Epithelial cell of prostate (primary cell): ENCODE measurements at regions not wholly inside any gene's neighbourhood (a gene's known extent, or its start where the extent isn't known, plus 50 kb on each side); places are given as distances from the start of the nearest gene placed in this dataset.

Experiments used
- DNase-seq: peaks from one replicate; pipeline ENCODE4 v3.0.0-alpha.2; 2011; ENCODE audit warnings: low read depth, low spot score
- H3K27ac ChIP-seq: fragments of 450-650 bp; 2 replicates; pipeline ENCODE4 v1.5.1; 2017; ENCODE audit warnings: mild to moderate bottlenecking

DNA sequence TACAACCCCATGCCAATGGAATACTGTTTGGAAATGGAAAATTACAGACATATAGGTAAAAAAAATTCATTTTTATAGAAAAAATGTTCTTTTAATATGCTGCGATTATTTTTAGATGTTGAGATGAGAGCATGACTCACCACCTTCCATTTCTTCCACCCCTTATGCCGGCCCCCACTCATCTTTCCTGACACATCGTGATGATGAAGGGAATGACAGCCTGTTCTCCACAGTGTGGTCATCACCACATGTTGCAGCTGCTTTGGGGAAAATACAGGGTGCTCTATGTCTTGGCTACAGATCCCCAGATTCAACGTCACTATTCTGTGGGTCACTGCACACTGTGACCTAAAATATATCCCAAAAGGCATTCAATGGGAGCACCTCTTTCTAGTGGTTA lies 916.2 kb downstream of the METTL15 start:
- H3K27ac ChIP-seq = peak overlapping the region; percentile 53
- DNase-seq = no peak

DNA sequence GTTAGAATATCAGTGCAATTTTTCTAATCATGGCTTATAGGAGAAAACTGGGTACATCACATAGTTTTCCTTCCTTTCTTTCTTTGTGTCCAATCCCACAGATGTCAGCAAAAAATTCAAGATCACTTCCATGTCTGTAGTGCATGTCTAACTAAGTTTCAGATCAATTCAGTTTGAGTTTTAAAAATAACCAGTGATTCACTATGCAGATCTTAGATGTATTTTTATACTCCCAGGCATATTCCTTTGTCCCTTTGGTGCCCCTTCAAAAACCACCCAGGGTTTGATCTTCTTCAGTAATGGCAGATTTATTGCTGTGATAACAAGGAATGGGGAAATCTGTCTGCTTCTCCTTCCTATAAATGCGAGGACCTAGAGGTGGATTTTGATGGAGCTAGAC lies 915.6 kb downstream of the METTL15 start:
- no peak overlapping the region for H3K27ac ChIP-seq
- DNase-seq = no peak

DNA sequence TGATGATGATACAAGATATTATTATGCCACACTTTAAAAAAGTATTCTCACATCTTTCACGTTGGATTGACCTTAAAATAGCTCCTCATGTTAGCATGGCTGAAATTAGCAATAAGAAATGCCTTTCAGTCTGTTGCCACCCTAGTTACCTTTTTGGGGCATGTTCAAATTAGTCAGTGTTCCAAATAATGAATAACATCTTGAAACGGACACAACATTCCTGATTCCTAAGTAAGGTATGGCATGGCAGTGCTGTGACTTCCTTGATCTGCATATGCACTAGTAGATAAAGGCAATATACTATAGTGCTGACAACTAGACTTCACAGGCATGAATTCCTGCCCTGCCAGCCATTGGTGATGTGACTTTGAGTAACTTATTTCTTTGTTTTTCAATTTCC lies 914.5 kb downstream of the METTL15 start:
- peak overlapping the region; percentile 19 for H3K27ac ChIP-seq
- no peak for DNase-seq

DNA sequence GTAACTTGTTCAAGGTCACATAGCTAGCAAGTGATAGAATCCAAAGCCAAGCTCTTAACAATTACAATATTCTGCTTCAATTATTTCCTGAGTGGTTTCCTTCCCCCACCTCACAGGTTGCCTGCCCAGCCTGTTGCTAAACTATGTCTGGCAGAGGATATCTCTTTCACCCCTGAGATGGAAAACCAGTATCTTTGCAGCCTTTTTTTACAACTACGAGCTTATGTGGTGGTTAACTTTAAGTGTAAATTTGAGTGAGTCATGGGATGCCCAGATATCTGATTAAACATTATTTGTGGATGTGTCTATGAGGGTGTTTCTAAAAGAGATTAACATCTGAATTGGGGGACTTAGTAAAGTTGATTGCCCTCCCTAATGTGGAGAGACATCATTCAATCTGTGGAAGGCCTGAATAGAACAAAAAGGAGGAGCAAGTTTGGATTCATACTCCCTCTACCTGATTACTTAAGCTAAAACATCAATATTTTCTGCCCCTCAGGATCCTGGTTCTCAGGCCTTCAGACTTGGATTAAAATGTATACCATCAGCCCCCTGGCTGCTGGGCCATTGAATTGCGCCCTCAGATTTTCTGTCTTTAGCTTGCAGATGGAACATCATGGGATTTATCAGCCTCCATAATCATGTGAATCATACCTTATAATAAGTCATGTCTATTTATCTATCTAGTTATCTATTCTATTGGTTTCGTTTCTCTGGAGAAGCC lies 911.9 kb downstream of the METTL15 start:
- H3K27ac ChIP-seq = no peak overlapping the region
- DNase-seq = no peak

DNA sequence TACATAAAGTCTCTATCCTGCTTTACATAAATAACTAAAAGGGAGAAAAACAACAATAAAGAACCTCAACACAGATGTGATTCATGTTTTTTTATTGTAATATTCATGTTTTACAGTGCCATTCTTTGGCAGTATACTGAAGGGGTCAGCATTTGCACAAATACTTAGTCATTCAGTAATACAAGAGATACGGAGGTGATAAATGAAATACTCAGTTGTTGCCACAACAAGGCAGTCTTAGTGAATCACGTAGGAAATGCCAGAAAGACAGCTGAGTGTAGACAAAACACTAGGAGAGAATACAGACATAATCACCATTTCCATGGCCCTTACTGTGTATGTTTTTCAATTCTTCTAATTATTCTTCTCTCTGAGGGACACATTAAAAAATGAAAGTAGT lies 910.4 kb downstream of the METTL15 start:
- peak overlapping the region; percentile 47 for H3K27ac ChIP-seq
- DNase-seq = peak; percentile 33

DNA sequence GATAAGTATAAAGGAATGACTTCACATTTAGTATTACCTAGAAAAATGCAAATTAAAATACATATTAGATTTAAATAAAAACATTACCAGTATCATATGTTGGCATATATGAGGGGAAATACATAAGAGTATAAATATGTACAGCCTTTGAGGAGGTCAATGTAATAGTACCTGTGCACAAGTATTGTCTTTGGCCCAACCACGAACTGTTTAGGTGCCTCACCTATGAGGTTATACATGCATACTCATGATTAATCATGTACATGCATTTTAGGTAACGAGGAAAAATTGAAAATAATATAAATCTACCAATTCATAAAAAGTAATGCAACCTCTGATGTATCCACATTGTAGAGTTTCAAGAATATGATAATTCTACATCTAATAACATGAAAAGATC lies 909.8 kb downstream of the METTL15 start:
- DNase-seq = no peak
- peak overlapping the region; percentile 47 for H3K27ac ChIP-seq

DNA sequence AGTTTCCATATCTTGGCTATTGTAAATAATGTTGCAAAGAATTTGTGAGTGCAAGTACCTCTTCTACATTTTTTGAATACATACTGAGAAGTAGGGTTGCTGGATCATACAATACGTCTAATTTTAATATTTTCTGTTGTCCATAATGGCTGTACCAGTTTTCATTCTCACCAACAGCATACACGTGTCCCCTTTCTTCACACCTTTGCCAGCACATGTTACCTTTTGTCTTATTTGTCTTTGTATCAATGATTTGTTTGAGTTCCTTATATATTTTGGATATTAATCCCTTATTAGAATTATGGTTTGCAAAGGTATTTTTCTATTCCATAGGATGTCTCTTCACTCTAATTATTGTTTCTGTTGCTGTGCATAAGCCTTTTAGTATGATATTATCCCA lies 904.3 kb downstream of the METTL15 start:
- DNase-seq = no peak
- H3K27ac ChIP-seq = no peak overlapping the region

DNA sequence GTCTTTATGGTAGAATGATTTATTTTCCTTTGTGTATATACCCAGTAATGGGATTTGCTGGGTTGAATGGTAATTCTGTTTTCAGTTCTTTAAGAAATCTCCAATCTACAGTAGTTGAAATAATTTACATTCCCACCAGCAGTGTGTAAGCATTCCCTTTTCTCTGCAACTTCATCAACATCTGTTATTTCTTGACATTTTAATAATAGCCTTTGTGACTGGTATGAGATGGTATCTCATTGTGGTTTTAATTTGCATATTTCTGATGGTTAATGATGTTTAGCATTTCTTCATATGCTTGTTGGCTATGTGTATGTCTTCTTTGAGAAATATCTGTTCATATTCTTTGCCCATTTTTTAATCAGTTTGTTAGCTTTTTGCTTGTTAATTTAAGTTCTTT lies 901.2 kb downstream of the METTL15 start:
- no peak for DNase-seq
- H3K27ac ChIP-seq = no peak overlapping the region

DNA sequence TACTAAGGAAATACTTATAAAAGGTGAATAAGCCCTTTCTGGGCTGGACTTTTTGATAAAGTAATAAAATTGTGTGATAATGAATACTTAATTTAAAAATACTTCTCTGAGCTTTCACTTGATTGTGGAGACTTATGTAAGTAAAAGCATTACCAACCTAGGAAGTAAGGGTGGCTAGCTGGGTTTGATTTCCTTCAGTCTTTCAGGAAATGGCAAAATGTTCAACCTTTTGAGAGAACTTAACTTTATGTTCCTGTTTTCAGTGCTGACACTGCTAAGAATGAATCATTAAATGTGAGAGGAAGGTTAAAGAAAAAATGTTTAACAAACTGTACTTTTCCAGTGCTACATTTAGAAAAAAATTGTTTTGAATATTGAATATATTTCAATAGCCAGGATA lies 900.3 kb downstream of the METTL15 start:
- DNase-seq = no peak
- H3K27ac ChIP-seq = no peak overlapping the region

DNA sequence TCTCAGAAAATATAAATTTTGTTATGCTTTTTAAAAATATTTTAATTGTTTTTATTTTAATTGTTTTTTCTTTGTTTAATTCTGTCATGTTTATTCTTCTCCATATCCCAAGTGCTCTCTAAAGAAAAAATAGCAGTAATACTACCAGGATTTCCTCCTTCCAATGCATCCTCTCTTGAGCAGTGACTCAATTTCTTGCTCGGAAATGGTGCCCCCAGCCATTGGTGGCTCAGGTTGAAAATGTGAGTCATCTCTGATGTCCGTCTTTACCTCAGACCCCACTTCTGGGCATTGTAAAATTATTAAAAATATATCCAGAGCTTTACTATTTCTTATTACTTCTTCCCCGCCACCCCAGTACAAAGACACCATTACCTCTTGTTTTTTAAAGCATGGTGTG lies 898.5 kb downstream of the METTL15 start:
- no peak for DNase-seq
- H3K27ac ChIP-seq = no peak overlapping the region

DNA sequence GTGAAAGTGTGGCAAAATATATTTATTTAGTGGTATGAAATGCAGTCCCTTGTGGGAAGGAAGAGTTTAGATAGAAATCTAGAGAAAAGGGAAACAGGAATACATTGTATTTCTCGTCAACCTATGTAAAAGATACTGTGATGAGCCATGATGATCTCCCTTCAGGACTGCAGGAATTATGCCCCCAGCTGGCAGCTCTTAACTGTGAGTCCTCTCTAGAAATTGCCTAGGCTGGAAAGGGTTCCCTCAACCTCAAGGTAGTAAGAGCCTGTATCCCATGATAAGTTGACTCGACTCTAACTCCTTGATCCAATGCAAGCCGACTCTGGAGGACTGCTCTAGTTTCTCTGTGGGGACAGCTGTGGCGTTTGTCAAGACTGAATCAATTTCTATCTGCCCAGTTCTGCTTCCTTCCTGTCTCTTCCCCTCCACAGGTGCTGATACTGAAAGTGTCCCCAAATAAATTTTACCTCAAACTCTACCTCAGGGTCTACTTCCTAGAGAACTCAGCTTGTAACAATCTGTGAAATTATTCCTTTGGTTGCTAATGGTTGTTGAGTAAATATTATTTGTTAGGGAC lies 897.3 kb downstream of the METTL15 start:
- no peak for DNase-seq
- no peak overlapping the region for H3K27ac ChIP-seq

DNA sequence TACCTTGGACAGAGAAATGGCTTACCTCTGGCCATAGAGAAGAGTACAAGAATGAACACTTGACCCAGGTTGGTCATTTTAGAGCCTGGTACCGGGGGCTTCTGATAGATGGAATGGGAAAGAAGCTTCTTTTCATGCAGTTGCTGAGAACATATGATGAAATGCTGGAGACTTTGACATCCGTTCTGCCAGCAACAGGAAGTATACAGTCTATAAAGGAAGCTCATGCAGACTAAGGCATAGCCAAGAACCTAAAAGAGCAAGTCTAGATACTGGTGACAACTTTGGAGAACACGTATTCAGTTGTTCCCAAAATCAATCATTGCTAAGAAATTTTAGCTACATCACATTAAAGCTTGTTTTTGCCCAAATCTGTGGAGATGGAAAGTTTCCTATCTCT lies 894.6 kb downstream of the METTL15 start:
- H3K27ac ChIP-seq = no peak overlapping the region
- no peak for DNase-seq

DNA sequence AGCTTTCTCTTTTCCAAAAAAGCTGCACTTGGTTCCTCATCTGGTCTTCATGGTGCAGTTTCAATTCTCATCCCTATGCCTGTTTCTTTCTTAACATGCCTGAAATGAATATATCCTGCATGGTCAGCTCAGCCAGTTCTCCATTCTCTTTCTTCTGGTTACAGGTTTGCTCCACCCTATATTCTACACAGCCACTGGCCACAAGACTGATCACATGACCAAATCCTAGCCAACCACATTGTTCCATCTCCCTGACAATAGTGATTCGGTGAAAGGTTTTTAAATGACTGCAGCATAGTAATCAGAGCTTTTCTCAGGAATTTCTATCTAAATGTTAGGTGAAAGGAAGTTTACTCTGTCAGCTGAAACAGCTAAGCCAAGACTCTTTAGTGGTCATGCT lies 891.4 kb downstream of the METTL15 start:
- no peak for DNase-seq
- no peak overlapping the region for H3K27ac ChIP-seq

DNA sequence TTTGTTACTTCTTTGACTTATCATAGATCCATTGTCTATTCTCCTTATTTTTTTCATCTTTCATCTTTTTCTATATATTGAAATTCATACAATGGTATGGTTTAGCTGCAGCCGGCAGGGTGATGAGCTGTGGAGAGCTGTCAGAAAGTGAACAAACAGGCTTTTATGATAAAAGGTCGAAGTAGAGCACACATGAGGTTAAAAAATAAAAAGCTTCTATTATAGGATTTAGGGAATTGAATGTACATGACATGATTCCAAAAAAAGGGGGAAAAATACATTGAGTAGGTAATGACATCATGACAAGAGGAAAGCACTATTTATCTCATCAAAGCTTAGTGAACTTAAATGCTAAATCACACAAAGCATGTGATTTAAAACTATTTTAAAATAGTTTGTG lies 884.8 kb downstream of the METTL15 start:
- no peak for DNase-seq
- H3K27ac ChIP-seq = no peak overlapping the region

DNA sequence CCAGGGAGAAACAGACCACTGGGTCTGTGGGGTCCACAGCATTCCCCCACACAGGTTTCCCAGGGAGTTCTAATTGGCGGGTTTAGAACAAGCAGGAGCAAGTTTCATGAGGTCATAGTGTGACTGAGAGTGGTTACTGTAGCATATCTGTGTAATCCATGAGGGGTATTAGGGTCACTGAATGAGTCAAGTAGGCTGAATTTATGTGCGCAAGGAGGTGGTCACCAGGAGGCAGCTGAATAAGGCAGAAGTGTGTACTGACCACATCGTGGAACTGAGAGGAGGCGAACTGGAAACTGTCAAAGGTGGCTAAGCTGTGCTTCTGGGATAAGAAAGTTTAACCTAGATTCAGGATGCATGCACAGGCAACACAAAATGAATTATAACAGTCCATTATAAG lies 876.0 kb downstream of the METTL15 start:
- no peak for DNase-seq
- H3K27ac ChIP-seq = no peak overlapping the region

DNA sequence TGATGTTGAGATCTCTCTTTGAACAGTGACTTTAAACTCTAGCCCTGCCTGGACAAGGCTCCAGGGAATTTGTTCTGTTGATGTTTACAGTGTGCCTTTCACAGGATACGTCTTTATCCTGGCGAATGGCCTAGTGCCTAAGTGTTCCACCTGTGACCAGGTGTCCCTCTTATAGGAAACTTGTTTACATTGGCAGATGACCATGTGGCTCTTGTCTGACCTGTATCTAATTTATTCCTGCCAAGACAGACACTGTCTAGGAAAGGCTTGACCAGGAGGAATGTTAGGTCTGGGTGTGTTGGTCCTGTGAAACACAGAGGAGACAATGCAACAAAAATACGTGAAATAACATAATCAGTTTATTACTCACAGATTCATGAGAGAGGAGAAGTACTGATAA lies 875.6 kb downstream of the METTL15 start:
- no peak overlapping the region for H3K27ac ChIP-seq
- no peak for DNase-seq

DNA sequence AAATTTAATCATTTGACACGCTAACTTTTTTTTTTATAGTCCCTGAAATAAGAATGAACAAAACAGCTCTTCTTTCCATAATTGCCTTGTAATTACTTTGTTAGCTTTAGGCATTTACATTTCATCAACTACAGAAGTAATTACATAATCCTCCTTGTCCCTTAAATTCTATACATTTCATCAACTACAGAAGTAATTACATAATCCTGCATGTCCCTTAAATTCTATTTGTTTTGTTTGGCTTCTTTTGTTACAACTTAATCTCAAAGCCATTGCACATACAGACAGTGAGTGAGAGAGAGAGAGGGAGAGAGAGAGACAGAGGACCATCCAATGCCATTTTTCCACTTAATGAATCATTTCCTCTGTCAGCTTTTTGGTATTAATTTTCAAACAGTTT lies 873.2 kb downstream of the METTL15 start:
- no peak for DNase-seq
- H3K27ac ChIP-seq = no peak overlapping the region

DNA sequence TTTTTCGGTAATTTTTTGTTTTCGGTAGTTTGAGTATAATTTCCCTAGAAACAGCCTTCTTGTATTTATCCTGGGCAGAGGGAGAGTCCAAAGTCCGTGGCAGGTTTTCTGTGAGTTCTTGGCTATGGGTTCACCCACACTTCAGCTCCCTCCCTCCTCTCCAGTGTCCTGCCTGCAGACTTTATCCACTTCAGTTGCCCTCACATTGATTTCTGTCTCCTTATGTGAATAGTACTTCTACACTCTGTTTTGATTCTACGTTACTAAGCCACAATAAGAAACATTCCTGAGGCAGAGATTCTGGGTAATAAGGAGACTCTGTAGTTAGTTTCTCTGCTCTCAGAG lies 868.6 kb downstream of the METTL15 start:
- no peak overlapping the region for H3K27ac ChIP-seq
- DNase-seq = no peak

DNA sequence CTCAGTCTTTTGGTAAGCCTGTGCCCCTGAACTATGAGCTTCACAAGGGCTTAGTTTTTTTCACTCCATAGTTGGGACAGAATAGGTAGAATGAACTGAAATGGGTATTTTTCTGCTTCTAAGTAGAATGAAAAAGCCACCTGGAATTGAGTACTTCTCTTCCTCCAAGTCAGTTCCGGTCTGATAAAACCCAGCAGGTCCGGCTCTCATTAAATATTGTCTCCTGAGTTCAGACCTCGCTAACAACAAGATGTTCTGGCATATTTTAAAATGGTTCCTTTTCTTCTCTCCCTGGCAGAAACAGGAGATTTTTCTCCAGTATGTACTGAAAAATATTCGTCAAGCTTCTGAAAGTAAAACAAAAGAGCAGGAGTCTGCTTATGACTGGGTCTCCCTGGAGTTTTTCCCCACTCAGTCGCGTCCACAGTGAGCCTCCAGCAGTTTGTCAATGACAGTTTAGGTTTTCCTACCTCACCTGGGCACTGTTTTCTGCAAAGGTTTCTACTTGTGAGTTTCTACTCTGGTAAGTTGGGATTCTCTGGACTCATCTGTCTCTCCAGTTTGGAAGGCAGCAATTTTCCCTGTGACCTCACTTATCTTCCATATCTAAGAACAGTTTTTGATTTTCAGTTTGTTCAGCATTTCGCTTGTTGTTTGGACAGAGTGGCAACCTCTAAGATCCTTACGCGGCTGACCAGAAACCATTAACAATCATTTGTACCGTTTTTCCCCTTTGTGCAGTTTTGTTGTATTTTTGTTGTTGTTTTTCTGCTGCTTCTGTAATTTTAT lies 868.0 kb downstream of the METTL15 start:
- no peak for DNase-seq
- no peak overlapping the region for H3K27ac ChIP-seq

DNA sequence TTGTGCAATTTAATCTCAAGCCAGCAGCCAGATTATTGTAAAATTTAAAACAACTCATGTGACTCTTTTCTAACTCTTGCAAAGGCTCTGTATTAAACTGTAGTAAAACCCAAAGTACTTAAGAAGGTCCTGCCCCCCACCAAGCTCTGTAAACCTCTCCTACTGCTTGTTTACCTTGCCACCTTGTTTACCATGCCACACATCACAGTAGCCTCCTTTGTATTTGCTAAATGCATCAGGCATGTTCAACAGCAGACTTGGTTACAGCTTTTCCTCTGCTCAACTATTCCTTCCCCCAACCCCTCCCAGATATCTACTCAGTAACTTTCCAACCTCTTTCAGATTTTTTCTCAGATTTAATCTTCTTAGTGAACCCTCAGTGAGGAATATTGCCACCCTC lies 861.6 kb downstream of the METTL15 start:
- no peak overlapping the region for H3K27ac ChIP-seq
- no peak for DNase-seq

DNA sequence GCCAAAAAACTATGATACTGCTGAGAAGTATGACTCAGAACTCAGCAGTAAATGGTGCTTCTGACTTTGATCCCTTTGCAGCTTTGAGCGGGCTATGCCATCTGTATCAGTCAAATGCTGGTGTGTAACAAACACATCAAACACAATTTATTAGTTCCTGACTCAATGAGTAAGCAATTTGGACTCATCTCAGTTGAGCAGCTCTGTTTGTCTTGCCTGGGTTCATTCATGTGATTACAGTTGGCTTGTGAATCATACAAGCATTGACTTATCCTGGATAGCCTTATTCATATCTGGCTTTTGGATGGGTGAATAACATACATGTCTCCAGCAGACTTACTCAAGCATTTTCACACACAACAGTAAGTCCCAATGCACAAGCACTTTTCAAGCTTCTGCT lies 858.8 kb downstream of the METTL15 start:
- DNase-seq = peak; percentile 53
- H3K27ac ChIP-seq = no peak overlapping the region

DNA sequence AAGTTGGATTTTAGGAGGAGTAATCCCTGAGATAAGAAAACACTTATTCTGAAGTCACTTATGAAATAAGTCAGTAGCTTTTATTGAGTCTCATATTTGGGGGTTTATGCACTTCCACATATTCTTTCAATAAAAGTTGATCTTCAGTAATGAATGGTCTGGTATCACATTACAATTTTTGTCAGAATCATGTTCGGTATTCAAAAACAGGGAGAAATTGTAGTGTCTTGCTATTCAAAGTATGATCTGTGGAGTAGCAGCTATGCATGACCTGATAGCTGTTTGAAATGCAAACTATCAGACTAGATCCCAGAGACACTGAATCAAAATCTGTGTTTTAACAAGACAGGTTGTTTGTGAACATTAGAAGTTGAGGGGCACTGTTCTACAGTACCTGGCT lies 857.6 kb downstream of the METTL15 start:
- no peak overlapping the region for H3K27ac ChIP-seq
- DNase-seq = no peak
